ENCODE measurements at regions not wholly inside any gene's neighbourhood (a gene's known extent, or its start where the extent isn't known, plus 50 kb on each side); places are given as distances from the start of the nearest gene placed in this dataset.

GRCh38 chr1:87262688-87263087, 66.0 kb upstream of the LMO4 start:
- ATAC-seq (ENCODE audit: low read depth) (no peak), DNase-seq (ENCODE audit: low spot score) (no peak)
- Histone ChIP-seq H3K36me3 (ENCODE audit: low read depth) (no peaks in the 10 kb centered on the region), H3K27me3 (ENCODE audit: insufficient read depth, poor library complexity, severe bottlenecking) (no peaks in the 10 kb centered on the region), H3K27ac (ENCODE audit: poor library complexity, severe bottlenecking) (no peak overlapping the region), H3K4me3 (ENCODE audit: severe bottlenecking) (no peak overlapping the region), H3K4me1 (ENCODE audit: insufficient read depth, poor library complexity, severe bottlenecking) (no peaks in the 10 kb centered on the region), H3K9me3 (ENCODE audit: severe bottlenecking) (no peaks in the 10 kb centered on the region)
- TF ChIP-seq CTCF (IDR thresholded peaks at IDR 0.05; ENCODE audit: poor library complexity, severe bottlenecking), result no peak

GRCh38 chr1:87263281-87263680, 65.4 kb upstream of the LMO4 start:
- DNase-seq (ENCODE audit: low spot score) (no peak), ATAC-seq (ENCODE audit: low read depth) (no peak)
- H3K36me3 ChIP-seq (ENCODE audit: low read depth), result no peaks in the 10 kb centered on the region
- H3K4me3 ChIP-seq (ENCODE audit: severe bottlenecking), result no peak overlapping the region
- no peaks in the 10 kb centered on the region for H3K27me3 ChIP-seq (ENCODE audit: insufficient read depth, poor library complexity, severe bottlenecking)
- H3K4me1 ChIP-seq (ENCODE audit: insufficient read depth, poor library complexity, severe bottlenecking), result no peaks in the 10 kb centered on the region
- no peak overlapping the region for H3K27ac ChIP-seq (ENCODE audit: poor library complexity, severe bottlenecking)
- H3K9me3 ChIP-seq (ENCODE audit: severe bottlenecking), result no peaks in the 10 kb centered on the region
- TF ChIP-seq CTCF (IDR thresholded peaks at IDR 0.05; ENCODE audit: poor library complexity, severe bottlenecking), result no peak

- TF ChIP-seq CTCF (IDR thresholded peaks at IDR 0.05; ENCODE audit: poor library complexity, severe bottlenecking), result no peak
- ATAC-seq (ENCODE audit: low read depth), result no peak
Measured at GRCh38 chr1:87263785-87264184, 64.9 kb upstream of the LMO4 start.

GRCh38 chr1:87264976-87265375, 63.7 kb upstream of the LMO4 start:
- Histone ChIP-seq H3K27me3 (ENCODE audit: insufficient read depth, poor library complexity, severe bottlenecking) (no peaks in the 10 kb centered on the region), H3K4me1 (ENCODE audit: insufficient read depth, poor library complexity, severe bottlenecking) (no peaks in the 10 kb centered on the region), H3K9me3 (ENCODE audit: severe bottlenecking) (no peaks in the 10 kb centered on the region), H3K4me3 (ENCODE audit: severe bottlenecking) (no peak overlapping the region), H3K36me3 (ENCODE audit: low read depth) (no peaks in the 10 kb centered on the region), H3K27ac (ENCODE audit: poor library complexity, severe bottlenecking) (no peak overlapping the region)
- no peak for TF ChIP-seq CTCF (IDR thresholded peaks at IDR 0.05; ENCODE audit: poor library complexity, severe bottlenecking)
- DNase-seq (ENCODE audit: low spot score) (no peak), ATAC-seq (ENCODE audit: low read depth) (no peak)

More at GRCh38 chr1:87263785-87264184, 64.9 kb upstream of the LMO4 start:
- Histone ChIP-seq H3K4me1 (ENCODE audit: insufficient read depth, poor library complexity, severe bottlenecking) (no peaks in the 10 kb centered on the region), H3K9me3 (ENCODE audit: severe bottlenecking) (no peaks in the 10 kb centered on the region), H3K27ac (ENCODE audit: poor library complexity, severe bottlenecking) (no peak overlapping the region), H3K27me3 (ENCODE audit: insufficient read depth, poor library complexity, severe bottlenecking) (no peaks in the 10 kb centered on the region), H3K4me3 (ENCODE audit: severe bottlenecking) (no peak overlapping the region), H3K36me3 (ENCODE audit: low read depth) (no peaks in the 10 kb centered on the region)
- no peak for DNase-seq (ENCODE audit: low spot score)

- no peak for ATAC-seq (ENCODE audit: low read depth)
- no peak for DNase-seq (ENCODE audit: low spot score)
- no peaks in the 10 kb centered on the region for H3K27me3 ChIP-seq (ENCODE audit: insufficient read depth, poor library complexity, severe bottlenecking)
- no peak for TF ChIP-seq CTCF (IDR thresholded peaks at IDR 0.05; ENCODE audit: poor library complexity, severe bottlenecking)
- no peaks in the 10 kb centered on the region for H3K9me3 ChIP-seq (ENCODE audit: severe bottlenecking)
- no peak overlapping the region for H3K27ac ChIP-seq (ENCODE audit: poor library complexity, severe bottlenecking)
- H3K4me1 ChIP-seq (ENCODE audit: insufficient read depth, poor library complexity, severe bottlenecking), result no peaks in the 10 kb centered on the region
- H3K36me3 ChIP-seq (ENCODE audit: low read depth), result no peaks in the 10 kb centered on the region
- no peak overlapping the region for H3K4me3 ChIP-seq (ENCODE audit: severe bottlenecking)
Measured at GRCh38 chr1:87265786-87266185, 62.9 kb upstream of the LMO4 start.

All from RWPE2 (cell line).